B cell (primary cell): ENCODE measurements at regions not wholly inside any gene's neighbourhood (a gene's known extent, or its start where the extent isn't known, plus 50 kb on each side); places are given as distances from the start of the nearest gene placed in this dataset.

Experiments
- CTCF ChIP-seq: fragments of 200-600 bp; IDR thresholded peaks from one replicate; pipeline ENCODE4 v1.8.0; 2022; ENCODE audit warnings: antibody characterized with exemption, mild to moderate bottlenecking
- EZH2 ChIP-seq: IDR thresholded peaks from 2 replicates; pipeline ENCODE4 v1.6.1; 2012; ENCODE audit warnings: borderline replicate concordance, low read depth, mild to moderate bottlenecking, moderate library complexity, low read length; ENCODE audit not compliant: insufficient read depth, poor library complexity, severe bottlenecking

DNA sequence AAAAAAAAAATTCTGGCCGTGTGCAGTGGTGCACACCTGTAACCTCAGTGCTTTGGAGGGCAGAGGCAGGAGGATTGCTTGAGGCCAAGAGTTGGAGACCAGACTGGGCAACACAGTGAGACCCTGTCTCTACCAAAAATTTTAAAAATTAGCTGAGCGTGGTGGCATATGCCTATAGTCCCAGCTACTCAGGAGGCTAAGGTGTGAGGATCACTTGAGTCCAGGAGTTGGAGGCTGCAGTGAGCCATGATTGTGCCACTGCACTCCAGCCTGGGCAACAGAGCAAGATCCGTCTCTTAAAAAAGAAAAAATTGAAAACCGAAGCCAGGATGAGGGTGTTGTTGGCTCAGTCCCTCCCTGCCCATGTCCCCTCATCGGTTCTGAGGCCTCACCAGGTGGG, 55.9 kb upstream of the PAX7 start:
- TF ChIP-seq CTCF: no peak
- no peak for TF ChIP-seq EZH2
